GM21576 (cell line): ENCODE measurements at regions not wholly inside any gene's neighbourhood (a gene's known extent, or its start where the extent isn't known, plus 50 kb on each side); places are given as distances from the start of the nearest gene placed in this dataset.

Source experiments
- ATAC-seq: cut with Tn5 transposase; IDR thresholded peaks from one replicate; pipeline ENCODE4 v1.9.1; 2021; ENCODE audit warnings: mild to moderate bottlenecking, moderate library complexity; ENCODE audit not compliant: unreplicated experiment

DNA sequence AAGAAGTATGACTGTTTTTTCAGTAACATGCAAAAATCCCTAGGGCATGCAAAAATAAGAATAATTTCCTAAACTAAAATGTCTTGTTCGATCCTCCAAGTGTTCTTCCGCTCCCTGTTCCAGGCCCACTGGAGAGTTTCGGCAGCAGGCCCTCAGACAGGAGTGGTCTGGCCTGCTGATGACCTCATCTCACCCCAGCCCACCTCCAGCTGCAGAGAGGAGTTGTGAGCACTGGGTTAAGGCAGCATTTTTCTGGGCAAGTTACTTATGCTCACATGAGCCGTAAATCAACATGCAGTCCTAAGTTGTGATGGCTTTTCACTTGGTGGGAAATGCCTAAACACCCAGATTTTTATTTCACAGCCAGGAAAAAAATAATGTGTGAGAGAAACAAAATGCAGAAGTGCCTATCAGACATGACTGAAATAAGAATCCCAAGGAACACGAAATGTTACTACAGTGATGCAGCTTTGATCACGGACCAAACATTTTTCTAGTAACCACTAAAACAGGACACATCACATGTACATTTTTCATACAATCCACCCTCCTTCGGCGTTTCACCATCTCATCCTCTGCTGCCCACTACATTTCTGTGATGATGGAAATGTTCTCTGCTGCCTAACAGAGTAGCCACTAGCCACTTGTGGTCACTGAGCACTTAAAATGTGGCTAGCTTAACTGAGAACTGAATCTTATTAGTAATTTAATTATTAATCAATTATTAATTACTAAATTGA, 153.3 kb upstream of the TBL1X start:
- no peak for ATAC-seq

DNA sequence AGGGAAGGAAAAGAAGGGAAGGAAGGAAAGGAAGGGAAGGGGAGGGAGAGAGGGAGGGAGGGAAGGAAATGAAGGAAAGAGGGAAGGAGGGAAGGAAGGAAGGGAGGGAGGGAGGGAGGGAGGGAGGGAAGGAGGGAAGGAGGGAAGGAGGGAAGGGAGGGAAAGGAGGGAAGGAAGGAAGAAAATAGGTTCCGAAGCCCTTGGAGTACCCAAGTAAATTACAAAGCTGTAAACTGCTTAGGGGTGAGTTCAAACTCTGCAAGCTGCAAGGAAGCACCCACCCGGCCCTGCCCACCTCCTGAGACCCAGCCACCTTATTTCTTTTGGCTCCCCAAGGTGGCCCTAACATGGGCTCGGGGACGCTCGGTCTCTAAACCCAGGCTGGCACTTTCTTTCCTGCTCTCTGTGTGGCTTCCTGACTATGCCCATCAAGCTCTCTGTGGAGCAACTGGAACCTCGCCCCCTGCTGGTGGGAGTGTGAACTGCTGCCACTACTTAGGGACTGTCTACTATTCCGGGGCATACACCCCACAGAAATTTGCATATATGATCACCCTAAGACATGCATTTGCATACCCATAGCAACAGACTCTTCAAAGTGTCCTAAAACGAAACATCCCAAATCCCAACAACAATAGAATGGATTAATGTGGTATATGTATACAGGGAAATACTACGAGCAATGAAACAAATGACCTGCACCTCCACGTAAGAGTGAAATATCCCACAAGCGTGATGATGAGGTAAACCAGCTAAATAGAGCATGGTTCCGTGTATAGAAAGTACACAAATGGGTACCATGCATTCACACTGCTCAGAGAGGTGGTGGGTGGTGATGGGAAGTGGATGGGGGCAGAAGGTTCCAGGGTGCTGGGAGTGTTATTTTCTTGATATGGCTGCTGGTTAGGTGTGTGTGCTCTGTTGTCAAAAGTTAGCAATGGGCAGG, 151.7 kb upstream of the TBL1X start:
- no peak for ATAC-seq

- ATAC-seq: no peak
These were observed 149.8 kb upstream of the TBL1X start for GRCh38 chrX:9315086-9315485.

DNA sequence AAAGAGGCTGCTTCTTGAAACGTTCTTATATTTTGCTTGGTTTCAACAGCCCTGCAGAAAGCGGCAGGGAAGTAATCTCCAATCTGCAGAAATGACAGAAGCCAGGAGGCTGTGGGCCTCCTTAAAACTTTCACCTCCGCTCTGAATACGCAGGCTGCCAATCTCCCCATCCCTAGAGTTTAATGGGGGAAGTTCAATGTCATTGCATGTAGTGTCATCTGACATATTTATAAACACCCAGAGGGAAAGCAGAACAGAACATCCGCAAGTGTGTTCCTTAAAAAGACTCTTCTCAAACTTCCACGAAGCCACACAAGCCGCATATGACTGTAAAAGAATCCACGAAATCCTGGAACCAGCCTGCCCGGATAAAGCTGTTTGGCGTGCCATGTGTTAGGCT, 148.8 kb upstream of the TBL1X start:
- no peak for ATAC-seq

GRCh38 chrX:9317176-9317575, 147.7 kb upstream of the TBL1X start:
- ATAC-seq: no peak

DNA sequence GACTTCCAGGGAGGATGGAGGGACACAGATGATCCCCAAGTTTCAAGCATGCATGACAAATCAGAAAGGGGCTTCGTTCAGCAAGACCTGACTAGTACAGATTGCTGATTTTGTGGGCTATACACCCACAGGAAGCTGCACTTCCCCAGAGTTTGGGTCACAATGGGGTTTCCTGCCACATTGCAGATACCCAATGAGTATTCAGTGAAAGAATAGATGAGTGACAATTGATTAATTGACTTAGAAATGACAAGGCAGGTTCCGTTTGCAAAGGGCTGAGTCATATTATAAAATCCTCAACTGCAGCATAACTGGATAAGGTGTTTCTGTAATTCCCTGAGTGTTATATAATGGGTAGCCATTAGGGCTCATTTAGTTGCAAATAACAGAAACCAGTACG, 146.6 kb upstream of the TBL1X start:
- no peak for ATAC-seq

DNA sequence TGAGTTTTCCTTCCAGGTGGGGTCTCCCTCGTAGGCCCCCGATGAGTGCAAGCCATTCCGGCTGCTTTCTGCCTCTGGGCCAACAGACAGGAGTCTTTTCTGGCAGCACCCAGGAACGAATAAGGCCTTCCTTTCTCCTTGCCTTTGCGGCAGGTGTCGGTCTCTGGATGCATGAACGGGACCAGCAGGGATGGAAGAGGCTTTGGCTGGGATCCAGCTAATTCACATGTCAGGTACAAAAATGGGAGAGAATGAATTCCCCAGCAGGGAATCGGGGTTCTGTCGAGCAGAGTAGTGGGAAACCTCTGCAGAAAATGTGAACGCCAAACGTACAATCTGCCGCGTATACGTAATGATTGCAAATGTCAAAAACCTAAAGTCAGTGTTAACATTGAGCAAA, 146.1 kb upstream of the TBL1X start:
- ATAC-seq: no peak

GRCh38 chrX:9320940-9321339, 143.9 kb upstream of the TBL1X start:
- no peak for ATAC-seq

- no peak for ATAC-seq
These were observed 140.2 kb upstream of the TBL1X start for GRCh38 chrX:9324676-9325075.

DNA sequence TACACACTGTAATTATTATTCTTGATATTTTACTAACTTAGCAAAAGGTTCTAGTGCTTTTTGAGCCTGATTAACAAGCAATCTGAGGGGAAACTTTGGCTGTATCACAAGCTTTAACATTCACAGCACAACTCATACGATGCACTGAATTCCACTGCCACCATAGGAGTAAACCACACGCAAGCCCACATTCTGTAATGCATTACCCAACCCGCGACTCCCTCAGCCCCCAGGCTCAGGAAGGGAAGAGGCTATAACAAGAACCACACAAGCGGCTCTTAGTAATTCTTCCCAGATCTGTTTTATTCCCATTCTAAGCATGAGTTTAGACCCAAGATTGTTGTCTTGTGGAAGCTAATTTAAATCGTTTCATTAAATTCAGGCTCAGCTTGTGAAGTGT, 138.5 kb upstream of the TBL1X start:
- ATAC-seq: no peak

- ATAC-seq: no peak
These were observed 137.6 kb upstream of the TBL1X start for GRCh38 chrX:9327086-9327746.

- ATAC-seq: no peak
These were observed 137.1 kb upstream of the TBL1X start for GRCh38 chrX:9327747-9328145.

DNA sequence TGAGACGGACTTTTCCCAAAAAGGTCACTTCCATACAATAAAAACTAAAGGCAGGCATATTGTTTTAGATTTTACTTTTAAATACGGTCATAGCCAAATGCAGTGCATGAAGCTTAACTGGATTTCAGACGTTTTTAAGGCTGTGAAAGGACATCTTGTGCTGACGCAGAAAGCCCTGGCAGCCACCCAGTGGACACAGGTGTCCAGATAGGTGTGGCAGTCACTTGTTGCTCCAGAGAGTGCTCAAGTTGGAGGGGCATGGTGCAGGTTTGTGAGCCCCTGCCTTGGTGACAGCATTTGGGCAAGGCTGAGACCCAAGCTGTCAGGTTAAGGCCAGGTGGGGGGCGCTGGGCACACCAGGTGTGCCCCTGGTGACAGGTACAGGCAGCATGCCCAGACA, 135.8 kb upstream of the TBL1X start:
- ATAC-seq: no peak

- no peak for ATAC-seq
These were observed 134.4 kb upstream of the TBL1X start for GRCh38 chrX:9330249-9330982.

GRCh38 chrX:9333873-9334560, 130.8 kb upstream of the TBL1X start:
- ATAC-seq: no peak

DNA sequence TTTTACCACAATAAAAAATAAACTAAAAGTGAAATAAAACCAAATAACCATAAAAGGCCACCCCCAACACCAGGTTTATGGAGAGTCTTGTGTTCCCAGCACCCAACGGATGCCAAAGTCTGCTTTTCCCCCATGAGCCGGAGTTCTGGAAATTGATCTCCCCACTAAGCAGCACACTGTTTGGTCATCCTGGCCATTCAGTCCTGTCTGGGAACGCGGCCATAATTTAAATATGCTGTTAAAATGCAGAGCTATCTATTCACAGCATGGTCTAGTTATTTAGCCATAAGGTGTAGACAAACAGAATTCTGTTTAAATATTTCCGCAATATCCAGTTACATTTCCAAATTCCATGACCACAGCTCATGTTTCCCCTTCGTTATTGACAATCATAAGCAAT, 129.6 kb upstream of the TBL1X start:
- ATAC-seq: no peak

DNA sequence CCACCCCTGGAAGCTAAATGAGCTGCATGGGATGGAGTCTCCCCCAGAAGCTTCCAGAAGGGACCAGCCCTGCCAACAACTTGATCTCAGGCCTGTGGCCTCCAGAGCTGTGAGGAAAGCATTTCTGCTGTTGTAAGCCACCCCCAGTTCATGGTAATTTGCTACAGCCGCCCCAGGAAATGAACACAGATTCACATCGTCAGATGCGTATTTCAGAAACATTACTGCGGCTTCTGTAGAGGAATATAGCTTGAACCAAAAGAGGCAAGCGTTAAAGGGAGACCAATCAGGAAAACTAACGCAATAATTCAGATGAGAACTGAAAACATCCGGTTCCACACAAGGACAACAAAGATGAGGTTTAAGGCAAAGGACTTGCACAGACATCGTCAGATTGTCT, 128.4 kb upstream of the TBL1X start:
- ATAC-seq: no peak

DNA sequence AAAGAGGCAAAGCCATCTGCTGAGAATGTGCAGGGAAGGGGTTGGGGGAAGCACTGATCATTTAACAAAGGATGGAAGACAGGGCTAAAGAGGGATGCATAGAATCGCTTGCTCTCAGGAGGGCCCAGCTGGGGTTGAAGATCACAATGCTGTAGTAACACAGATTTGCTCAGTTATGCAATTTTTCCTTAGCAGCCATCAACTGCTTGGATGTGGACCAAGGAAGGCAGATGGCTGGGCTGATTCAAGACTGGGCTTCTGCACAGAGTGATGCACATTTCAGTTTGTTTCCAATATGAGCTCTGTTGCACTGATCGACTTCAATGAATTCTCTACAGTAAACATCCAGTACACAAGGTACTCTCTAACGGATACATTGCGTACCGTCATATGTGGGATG, 127.8 kb upstream of the TBL1X start:
- ATAC-seq: no peak

GRCh38 chrX:9338986-9339385, 125.9 kb upstream of the TBL1X start:
- ATAC-seq: no peak
